BLaER1 (cell line): ENCODE measurements at regions not wholly inside any gene's neighbourhood (a gene's known extent, or its start where the extent isn't known, plus 50 kb on each side); places are given as distances from the start of the nearest gene placed in this dataset.

ENCODE experiments used
- H3K27ac ChIP-seq: shearing (Covaris generic); formaldehyde crosslinking; 2 replicates; pipeline ENCODE4 v1.8.1; 2022
- H3K27me3 ChIP-seq: shearing (Covaris generic); formaldehyde crosslinking; 2 replicates; pipeline ENCODE4 v1.8.1; 2022
- H3K36me3 ChIP-seq: shearing (Covaris generic); formaldehyde crosslinking; 2 replicates; pipeline ENCODE4 v1.8.1; 2022
- H3K4me1 ChIP-seq: shearing (Covaris generic); formaldehyde crosslinking; 2 replicates; pipeline ENCODE4 v1.8.1; 2022
- H3K4me2 ChIP-seq: shearing (Covaris generic); formaldehyde crosslinking; 2 replicates; pipeline ENCODE4 v1.8.1; 2022
- H3K4me3 ChIP-seq: shearing (Covaris generic); formaldehyde crosslinking; 2 replicates; pipeline ENCODE4 v1.8.1; 2022
- H3K9ac ChIP-seq: shearing (Covaris generic); formaldehyde crosslinking; 2 replicates; pipeline ENCODE4 v1.8.1; 2022
- H3K9me3 ChIP-seq: shearing (Covaris generic); formaldehyde crosslinking; 2 replicates; pipeline ENCODE4 v1.8.1; 2022
- H4K20me1 ChIP-seq: shearing (Covaris generic); formaldehyde crosslinking; 2 replicates; pipeline ENCODE4 v1.8.1; 2022
- Cebpa-rat ChIP-seq: shearing (Covaris generic); IDR thresholded peaks from 2 replicates; pipeline ENCODE4 v1.8.1; 2022

DNA sequence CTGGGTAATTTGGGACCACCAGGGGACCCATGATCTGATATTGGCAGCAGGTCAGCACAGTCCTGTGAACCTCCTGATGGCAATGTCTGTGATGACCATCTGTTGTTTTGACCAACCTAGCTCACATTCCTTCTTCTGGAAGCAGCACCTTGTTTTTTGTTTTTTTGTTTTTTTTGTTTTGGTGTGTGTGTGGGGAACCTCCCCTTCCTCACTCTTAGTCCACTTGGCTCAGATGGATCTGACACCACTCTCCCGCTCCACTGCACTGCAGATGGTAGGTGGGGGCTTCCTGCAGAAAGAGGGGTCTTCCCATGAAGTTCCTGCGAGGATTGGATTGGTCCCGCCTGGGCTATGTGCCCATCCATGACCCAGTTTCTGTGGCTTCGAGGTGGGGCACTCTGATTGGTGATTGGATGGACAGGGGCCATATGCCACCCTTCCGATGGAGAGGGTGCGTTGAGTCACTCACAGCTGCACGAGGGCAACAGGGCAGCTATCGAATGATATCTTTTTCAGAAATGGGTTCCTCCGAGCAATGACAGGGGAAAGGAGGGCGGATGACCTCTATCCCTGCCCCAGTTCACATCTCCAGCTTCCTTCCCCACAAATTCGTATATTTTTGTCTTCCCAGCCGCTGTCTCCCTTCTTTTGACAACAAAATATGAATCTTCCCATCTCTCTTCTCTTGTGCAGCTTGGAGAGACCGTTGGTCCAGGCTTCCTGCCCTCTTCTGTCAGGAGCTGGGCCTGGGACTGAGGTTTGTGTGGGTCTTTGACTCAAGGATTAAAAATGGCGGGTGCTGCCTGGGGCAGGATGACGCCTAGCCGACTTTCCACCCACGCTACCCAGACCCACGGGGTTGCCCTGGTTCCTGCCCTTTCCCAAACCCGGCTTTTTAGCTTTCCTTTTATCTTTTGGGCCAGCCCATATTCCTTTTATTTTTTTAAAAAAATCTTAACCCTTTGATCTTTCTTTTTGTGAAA, 132.1 kb upstream of the KCNG1 start:
- no peak overlapping the region for H3K27ac ChIP-seq
- no peaks in the 10 kb centered on the region for H3K9me3 ChIP-seq
- no peak overlapping the region for H3K4me3 ChIP-seq
- H3K9ac ChIP-seq: no peak overlapping the region
- TF ChIP-seq Cebpa-rat: no peak
- H3K4me2 ChIP-seq: no peak overlapping the region
- no peaks in the 10 kb centered on the region for H3K27me3 ChIP-seq
- H4K20me1 ChIP-seq: no peaks in the 10 kb centered on the region
- H3K36me3 ChIP-seq: no peaks in the 10 kb centered on the region
- peaks cover 9% of the 10 kb centered on the region for H3K4me1 ChIP-seq

DNA sequence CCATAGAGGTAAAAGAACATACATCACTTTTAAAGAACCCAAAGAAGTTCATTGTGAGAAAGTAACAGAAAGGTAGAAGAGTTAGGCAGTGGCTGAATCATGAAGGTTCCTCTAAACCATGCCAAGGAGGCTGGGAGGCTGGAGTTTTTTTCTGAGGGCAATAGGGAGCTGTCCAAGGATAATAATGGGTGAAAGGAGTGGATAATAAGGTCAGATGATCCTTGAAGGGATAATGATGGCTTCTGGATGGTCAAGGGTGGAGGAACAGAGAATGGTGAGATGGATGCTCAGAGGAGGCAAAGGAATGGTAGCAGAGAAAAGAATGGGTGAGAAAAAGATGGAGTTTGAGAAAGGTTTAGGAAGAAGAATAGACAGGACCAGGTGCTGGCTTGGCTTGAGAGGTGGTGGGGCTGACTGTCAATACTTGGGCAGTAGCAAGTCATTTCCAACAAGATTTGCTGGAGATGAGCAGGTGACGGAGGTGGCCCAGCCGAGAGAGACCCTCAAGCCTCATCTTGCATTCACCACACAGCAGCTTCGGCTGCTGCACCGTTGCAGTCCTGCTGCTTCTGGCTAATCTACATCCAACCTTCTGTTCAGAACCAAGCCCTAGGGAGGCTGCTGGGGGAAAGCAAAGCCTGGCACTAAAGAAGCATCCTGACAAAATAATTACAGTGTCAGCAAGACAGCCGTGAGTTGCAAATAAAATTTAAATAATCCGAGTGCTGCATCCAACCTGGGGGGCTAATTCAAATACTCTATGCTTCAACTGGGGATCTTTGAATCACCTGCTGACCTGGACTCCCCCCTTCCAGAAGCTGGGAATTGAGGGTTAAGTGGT, 131.2 kb upstream of the KCNG1 start:
- H4K20me1 ChIP-seq: no peaks in the 10 kb centered on the region
- no peak overlapping the region for H3K27ac ChIP-seq
- peaks cover 9% of the 10 kb centered on the region for H3K4me1 ChIP-seq
- no peaks in the 10 kb centered on the region for H3K36me3 ChIP-seq
- H3K4me2 ChIP-seq: no peak overlapping the region
- no peak for TF ChIP-seq Cebpa-rat
- H3K27me3 ChIP-seq: no peaks in the 10 kb centered on the region
- H3K4me3 ChIP-seq: no peak overlapping the region
- H3K9me3 ChIP-seq: no peaks in the 10 kb centered on the region
- H3K9ac ChIP-seq: no peak overlapping the region

- no peak overlapping the region for H3K27ac ChIP-seq
- H3K4me1 ChIP-seq: no peaks in the 10 kb centered on the region
- no peaks in the 10 kb centered on the region for H3K36me3 ChIP-seq
- peaks cover 20% of the 10 kb centered on the region for H3K9me3 ChIP-seq
- H3K4me3 ChIP-seq: no peak overlapping the region
- no peak for TF ChIP-seq Cebpa-rat
- no peak overlapping the region for H3K9ac ChIP-seq
- H3K4me2 ChIP-seq: no peak overlapping the region
- H4K20me1 ChIP-seq: no peaks in the 10 kb centered on the region
- H3K27me3 ChIP-seq: no peaks in the 10 kb centered on the region
These were observed 126.0 kb upstream of the KCNG1 start for GRCh38 chr20:51148941-51149340.

- no peak overlapping the region for H3K9ac ChIP-seq
- no peak overlapping the region for H3K27ac ChIP-seq
- H3K9me3 ChIP-seq: peaks cover 20% of the 10 kb centered on the region
- H3K4me1 ChIP-seq: peaks cover 9% of the 10 kb centered on the region
- no peaks in the 10 kb centered on the region for H4K20me1 ChIP-seq
- no peaks in the 10 kb centered on the region for H3K36me3 ChIP-seq
- H3K4me2 ChIP-seq: no peak overlapping the region
- no peak for TF ChIP-seq Cebpa-rat
- H3K4me3 ChIP-seq: no peak overlapping the region
- H3K27me3 ChIP-seq: no peaks in the 10 kb centered on the region
These were observed 121.6 kb upstream of the KCNG1 start for GRCh38 chr20:51144476-51144875.

- Histone ChIP-seq H3K36me3 (no peaks in the 10 kb centered on the region), H3K4me1 (peaks cover 9% of the 10 kb centered on the region), H3K27me3 (no peaks in the 10 kb centered on the region), H3K4me2 (no peak overlapping the region), H3K4me3 (no peak overlapping the region), H3K9me3 (peaks cover 20% of the 10 kb centered on the region), H3K27ac (no peak overlapping the region), H4K20me1 (no peaks in the 10 kb centered on the region), H3K9ac (no peak overlapping the region)
- no peak for TF ChIP-seq Cebpa-rat
These were observed 120.7 kb upstream of the KCNG1 start for GRCh38 chr20:51143652-51144051.

- H3K27ac ChIP-seq: no peak overlapping the region
- TF ChIP-seq Cebpa-rat: no peak
- peaks cover 20% of the 10 kb centered on the region for H3K9me3 ChIP-seq
- H3K27me3 ChIP-seq: no peaks in the 10 kb centered on the region
- H4K20me1 ChIP-seq: no peaks in the 10 kb centered on the region
- H3K4me3 ChIP-seq: no peak overlapping the region
- H3K4me2 ChIP-seq: peak overlapping the region; percentile 29; the same call in 1 of the 2 replicates
- no peaks in the 10 kb centered on the region for H3K36me3 ChIP-seq
- H3K9ac ChIP-seq: no peak overlapping the region
- peaks cover 9% of the 10 kb centered on the region for H3K4me1 ChIP-seq
These were observed 119.5 kb upstream of the KCNG1 start for GRCh38 chr20:51142448-51142847.

- Histone ChIP-seq H3K4me2 (no peak overlapping the region), H3K27me3 (no peaks in the 10 kb centered on the region), H3K4me3 (no peak overlapping the region), H3K27ac (no peak overlapping the region), H3K4me1 (peaks cover 9% of the 10 kb centered on the region), H3K9ac (no peak overlapping the region), H3K36me3 (no peaks in the 10 kb centered on the region), H3K9me3 (peaks cover 11% of the 10 kb centered on the region), H4K20me1 (no peaks in the 10 kb centered on the region)
- no peak for TF ChIP-seq Cebpa-rat
These were observed 117.8 kb upstream of the KCNG1 start for GRCh38 chr20:51140671-51141070.

DNA sequence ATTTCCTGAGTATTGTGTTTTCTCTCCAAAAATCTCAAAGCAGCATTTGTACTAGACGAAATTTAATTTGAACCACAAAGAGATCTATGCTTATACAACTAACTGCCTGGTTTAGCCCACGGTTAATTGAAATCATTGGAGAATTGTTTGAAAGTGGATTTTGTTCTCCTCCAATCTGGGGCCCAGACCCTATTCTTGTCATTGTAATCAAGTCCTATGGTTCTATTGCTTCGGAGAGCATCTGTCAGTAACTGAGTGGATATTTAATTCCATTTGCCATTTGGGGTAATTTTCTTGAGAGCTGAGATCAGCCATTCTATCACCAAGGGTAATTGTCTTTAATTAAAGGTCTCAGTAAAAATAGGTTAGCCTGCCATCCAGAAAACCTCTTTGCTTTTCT, 117.0 kb upstream of the KCNG1 start:
- no peaks in the 10 kb centered on the region for H3K36me3 ChIP-seq
- no peak overlapping the region for H3K9ac ChIP-seq
- no peaks in the 10 kb centered on the region for H3K27me3 ChIP-seq
- no peak overlapping the region for H3K27ac ChIP-seq
- TF ChIP-seq Cebpa-rat: no peak
- H4K20me1 ChIP-seq: no peaks in the 10 kb centered on the region
- no peak overlapping the region for H3K4me3 ChIP-seq
- peaks cover 9% of the 10 kb centered on the region for H3K4me1 ChIP-seq
- H3K9me3 ChIP-seq: peaks cover 3% of the 10 kb centered on the region
- no peak overlapping the region for H3K4me2 ChIP-seq

GRCh38 chr20:51138576-51138975, 115.7 kb upstream of the KCNG1 start:
- Histone ChIP-seq H3K9me3 (no peaks in the 10 kb centered on the region), H3K4me3 (no peak overlapping the region), H4K20me1 (no peaks in the 10 kb centered on the region), H3K27ac (no peak overlapping the region), H3K36me3 (no peaks in the 10 kb centered on the region), H3K27me3 (no peaks in the 10 kb centered on the region), H3K9ac (no peak overlapping the region), H3K4me2 (no peak overlapping the region), H3K4me1 (peaks cover 9% of the 10 kb centered on the region)
- no peak for TF ChIP-seq Cebpa-rat

DNA sequence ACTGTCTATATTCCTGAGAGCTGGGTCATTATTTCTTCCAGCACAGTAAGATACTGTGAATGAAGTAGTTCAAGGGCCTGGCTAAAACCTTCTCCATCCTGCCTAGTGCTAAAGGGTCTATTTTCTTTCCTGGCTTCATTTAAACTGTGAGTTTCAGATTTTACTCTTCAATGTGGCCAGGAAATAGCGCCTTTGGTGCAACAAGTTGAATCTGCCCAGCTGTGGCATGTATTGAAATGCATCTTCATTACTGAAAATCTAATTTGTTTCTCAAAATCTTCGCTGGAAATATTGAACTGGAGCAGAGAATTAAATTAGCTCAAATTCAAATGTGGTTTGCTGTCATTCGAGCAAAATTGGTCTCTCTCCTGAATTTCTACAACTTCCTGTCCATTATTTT, 114.6 kb upstream of the KCNG1 start:
- H3K27me3 ChIP-seq: no peaks in the 10 kb centered on the region
- no peaks in the 10 kb centered on the region for H3K36me3 ChIP-seq
- no peak overlapping the region for H3K4me2 ChIP-seq
- no peak overlapping the region for H3K27ac ChIP-seq
- H3K9ac ChIP-seq: no peak overlapping the region
- H3K9me3 ChIP-seq: no peaks in the 10 kb centered on the region
- H4K20me1 ChIP-seq: no peaks in the 10 kb centered on the region
- no peak overlapping the region for H3K4me3 ChIP-seq
- H3K4me1 ChIP-seq: peaks cover 10% of the 10 kb centered on the region
- TF ChIP-seq Cebpa-rat: no peak
